Spleen (tissue), 11 donors: ENCODE measurements at regions not wholly inside any gene's neighbourhood (a gene's known extent, or its start where the extent isn't known, plus 50 kb on each side); places are given as distances from the start of the nearest gene placed in this dataset.

Source experiments
- DNase-seq: peaks from one replicate; pipeline ENCODE4 v3.0.0-alpha.2; 2020
- H3K27ac ChIP-seq, 8 donors: fragments of 200-600 bp; sonication (generic) in 7 of 8; 1 replicate in 4 of 8; 2 replicates in 4 of 8; pipeline versions ENCODE4 v1.5.0 to v1.8.0; 2016 to 2021; ENCODE audit warnings: inconsistent platforms in 4 of 8, mild to moderate bottlenecking in 4 of 8, moderate library complexity in 1 of 8
- H3K27me3 ChIP-seq, 7 donors: fragments of 200-600 bp; sonication (generic) in 6 of 7; replicated peaks in 1 of 7; 1 replicate in 4 of 7; 2 replicates in 3 of 7; pipeline versions ENCODE4 v1.5.0 to v1.8.0; 2016 to 2021; ENCODE audit warnings: inconsistent platforms in 3 of 7, mild to moderate bottlenecking in 1 of 7
- H3K36me3 ChIP-seq, 6 donors: fragments of 200-600 bp; sonication (generic) in 5 of 6; 1 replicate in 4 of 6; 2 replicates in 2 of 6; pipeline versions ENCODE4 v1.5.0 to v1.8.0; 2016 to 2021; ENCODE audit warnings: inconsistent platforms in 2 of 6
- H3K4me1 ChIP-seq, 6 donors: fragments of 200-600 bp; sonication (generic) in 5 of 6; 1 replicate in 3 of 6; 2 replicates in 3 of 6; pipeline versions ENCODE4 v1.5.0 to v1.8.0; 2016 to 2021; ENCODE audit warnings: inconsistent platforms in 3 of 6
- H3K4me3 ChIP-seq, 8 donors: fragments of 200-600 bp; sonication (generic) in 7 of 8; 1 replicate in 4 of 8; 2 replicates in 4 of 8; pipeline versions ENCODE4 v1.5.0 to v1.8.0; 2016 to 2021; ENCODE audit warnings: inconsistent platforms in 4 of 8, mild to moderate bottlenecking in 4 of 8, moderate library complexity in 2 of 8
- H3K9me3 ChIP-seq, 8 donors: fragments of 200-600 bp; sonication (generic) in 7 of 8; 1 replicate in 4 of 8; 2 replicates in 4 of 8; pipeline versions ENCODE4 v1.5.0 to v1.8.0; 2016 to 2021; ENCODE audit warnings: inconsistent platforms in 4 of 8
- POLR2A ChIP-seq, 3 donors: fragments of 450-650 bp; IDR thresholded peaks; one replicate each; pipeline ENCODE4 v1.5.1; 2017; ENCODE audit warnings: antibody characterized with exemption in 3 of 3, mild to moderate bottlenecking in 1 of 3
- POLR2AphosphoS5 ChIP-seq, 3 donors: sonication (generic); formaldehyde crosslinking; IDR thresholded peaks; one replicate each; pipeline ENCODE4 v1.5.1; 2017; ENCODE audit warnings: antibody characterized with exemption in 3 of 3
- WGBS, 5 donors: extraction: QIAGEN DNeasy Blood & Tissue Kit in 3 of 5; methylation state at CpG; one replicate each; pipeline versions ENCODE4 v1.1.5 to v1.1.7; 2013 to 2018; 5-methylcytosine and 5-hydroxymethylcytosine counted together
- intact Hi-C: fragments of 100-400 bp; cut with DNase I; formaldehyde crosslinking; loops from one replicate; pipeline ENCODE4 v1.15.0; 2023; ENCODE audit warnings: low total_unique reads
- TF ChIP-seq, protein P1 (sequence below), 11 experiments: fragments of 200-600 bp in 7 of 11; fragments of 450-650 bp in 4 of 11; sonication (generic) in 4 of 11; IDR thresholded peaks in 8 of 11; conservative IDR thresholded peaks in 3 of 11; 1 replicate in 7 of 11; 2 replicates in 4 of 11; pipeline versions ENCODE4 v1.4.0 to v1.8.0; 2016 to 2021; ENCODE audit warnings: antibody characterized with exemption in 11 of 11, inconsistent platforms in 4 of 11, mild to moderate bottlenecking in 1 of 11
- donor health status: healthy with polysubstance abuse.
- donor health status: DM: no; HTN: no; CAD: no; lungs with moderate emphysema.
- donor health status: DM: no; HTN: no; CAD: no.
- donor health status: Bipolar disorder and iron deficiency.
- donor health status: healthy.
- donor health status: DM: no; HTN: no; CAD: no.
- donor health status: DM: yes; HTN: yes; CAD: no.

- peaks cover 0 to 7% (median 0%) of the 10 kb centered on the region in 7 donors for H3K27me3 ChIP-seq
- H3K36me3 ChIP-seq, result no peaks in the 10 kb centered on the region
- intact Hi-C loops, result no loop called here
- no peak overlapping the region for H3K27ac ChIP-seq
- DNase-seq, result no peak
- WGBS, 5 donors, result 49 to 78% (median 66%) methylated on average over 5 of the region's 5 CpGs
- no peak for TF ChIP-seq POLR2AphosphoS5 (IDR thresholded peaks at IDR 0.05)
- TF ChIP-seq, protein P1, sequence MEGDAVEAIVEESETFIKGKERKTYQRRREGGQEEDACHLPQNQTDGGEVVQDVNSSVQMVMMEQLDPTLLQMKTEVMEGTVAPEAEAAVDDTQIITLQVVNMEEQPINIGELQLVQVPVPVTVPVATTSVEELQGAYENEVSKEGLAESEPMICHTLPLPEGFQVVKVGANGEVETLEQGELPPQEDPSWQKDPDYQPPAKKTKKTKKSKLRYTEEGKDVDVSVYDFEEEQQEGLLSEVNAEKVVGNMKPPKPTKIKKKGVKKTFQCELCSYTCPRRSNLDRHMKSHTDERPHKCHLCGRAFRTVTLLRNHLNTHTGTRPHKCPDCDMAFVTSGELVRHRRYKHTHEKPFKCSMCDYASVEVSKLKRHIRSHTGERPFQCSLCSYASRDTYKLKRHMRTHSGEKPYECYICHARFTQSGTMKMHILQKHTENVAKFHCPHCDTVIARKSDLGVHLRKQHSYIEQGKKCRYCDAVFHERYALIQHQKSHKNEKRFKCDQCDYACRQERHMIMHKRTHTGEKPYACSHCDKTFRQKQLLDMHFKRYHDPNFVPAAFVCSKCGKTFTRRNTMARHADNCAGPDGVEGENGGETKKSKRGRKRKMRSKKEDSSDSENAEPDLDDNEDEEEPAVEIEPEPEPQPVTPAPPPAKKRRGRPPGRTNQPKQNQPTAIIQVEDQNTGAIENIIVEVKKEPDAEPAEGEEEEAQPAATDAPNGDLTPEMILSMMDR (IDR thresholded peaks at IDR 0.05 in 8 of 11, conservative IDR thresholded peaks at IDR 0.05 in 3 of 11), result no peak
- TF ChIP-seq POLR2A (IDR thresholded peaks at IDR 0.05), result no peak
- H3K9me3 ChIP-seq, result no peaks in the 10 kb centered on the region
- no peak overlapping the region for H3K4me3 ChIP-seq
- H3K4me1 ChIP-seq, result peaks cover 0 to 11% (median 4%) of the 10 kb centered on the region in 6 donors
Observed at GRCh38 chr6:43843097-43843645, 73.2 kb downstream of the VEGFA start.

DNA sequence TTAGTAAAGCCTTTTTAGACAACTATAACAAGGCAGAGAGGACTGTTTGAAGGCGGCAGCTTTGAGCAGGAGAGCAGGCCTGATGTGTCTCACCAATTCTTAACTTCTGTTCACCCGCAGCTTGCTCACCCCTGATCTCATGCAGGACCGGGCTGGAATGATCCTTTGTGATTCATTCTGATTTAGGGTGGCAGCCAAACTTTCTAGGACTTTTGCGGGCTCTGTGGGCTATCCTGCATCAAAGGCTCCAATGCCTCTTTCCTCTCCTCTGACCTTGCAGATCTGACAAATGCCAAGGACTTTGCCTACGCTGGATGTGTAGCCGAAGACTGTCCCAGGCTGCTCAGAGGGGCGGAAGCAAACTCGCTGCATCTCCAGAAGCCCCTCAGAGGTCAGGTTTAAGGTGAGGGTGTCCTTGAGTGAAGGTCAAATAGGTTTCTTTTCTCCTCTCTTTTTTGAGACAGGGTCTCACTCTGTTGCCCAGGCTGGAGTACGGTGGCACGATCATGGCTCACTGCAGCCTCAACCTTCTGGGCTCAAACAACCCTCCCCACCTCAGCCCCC lies 72.3 kb downstream of the VEGFA start:
- H3K9me3 ChIP-seq, result no peaks in the 10 kb centered on the region
- H3K27ac ChIP-seq, result no peak overlapping the region
- 70 to 87% (median 76%) methylated on average over 10 of the region's 10 CpGs for WGBS, 5 donors
- intact Hi-C loops, result no loop called here
- H3K4me1 ChIP-seq, result peaks cover 0 to 13% (median 6%) of the 10 kb centered on the region in 6 donors
- no peak for TF ChIP-seq POLR2A (IDR thresholded peaks at IDR 0.05)
- TF ChIP-seq, protein P1 (IDR thresholded peaks at IDR 0.05 in 8 of 11, conservative IDR thresholded peaks at IDR 0.05 in 3 of 11), result no peak
- TF ChIP-seq POLR2AphosphoS5 (IDR thresholded peaks at IDR 0.05), result no peak
- H3K4me3 ChIP-seq, result no peak overlapping the region
- no peak for DNase-seq
- H3K27me3 ChIP-seq, result peaks cover 0 to 7% (median 0%) of the 10 kb centered on the region in 7 donors
- H3K36me3 ChIP-seq, result no peaks in the 10 kb centered on the region

GRCh38 chr6:43840490-43841218 lies 70.6 kb downstream of the VEGFA start:
- peaks cover 0 to 13% (median 6%) of the 10 kb centered on the region in 6 donors for H3K4me1 ChIP-seq
- no peak overlapping the region for H3K4me3 ChIP-seq
- TF ChIP-seq, protein P1 (IDR thresholded peaks at IDR 0.05 in 8 of 11, conservative IDR thresholded peaks at IDR 0.05 in 3 of 11), result no peak
- TF ChIP-seq POLR2AphosphoS5 (IDR thresholded peaks at IDR 0.05) (no peak), POLR2A (IDR thresholded peaks at IDR 0.05) (no peak)
- H3K9me3 ChIP-seq, result no peaks in the 10 kb centered on the region
- 48 to 73% (median 68%) methylated on average over 5 of the region's 5 CpGs for WGBS, 5 donors
- intact Hi-C loops, result no loop called here
- no peak overlapping the region for H3K27ac ChIP-seq
- H3K36me3 ChIP-seq, result no peaks in the 10 kb centered on the region
- DNase-seq, result no peak
- peaks cover 0 to 7% (median 0%) of the 10 kb centered on the region in 7 donors for H3K27me3 ChIP-seq
